PFSK-1 (cell line): ENCODE measurements at regions not wholly inside any gene's neighbourhood (a gene's known extent, or its start where the extent isn't known, plus 50 kb on each side); places are given as distances from the start of the nearest gene placed in this dataset.

Experiments
- FOXP2 ChIP-seq: optimal IDR thresholded peaks from 2 replicates; pipeline ENCODE3; 2011; ENCODE audit warnings: borderline replicate concordance, control low read depth, inconsistent platforms; ENCODE audit not compliant: insufficient read depth; ENCODE audit errors: extremely low read length, extremely low read depth
- POLR2AphosphoS5 ChIP-seq: IDR thresholded peaks from 2 replicates; pipeline ENCODE4 v1.6.1; 2012; ENCODE audit warnings: low read depth, mild to moderate bottlenecking, control low read depth, low read length, moderate library complexity
- SIN3A ChIP-seq: IDR thresholded peaks from 2 replicates; pipeline ENCODE4 v1.6.1; 2012; ENCODE audit warnings: mild to moderate bottlenecking, low read length, moderate library complexity, borderline replicate concordance; ENCODE audit not compliant: insufficient read depth
- TAF1 ChIP-seq: IDR thresholded peaks from 2 replicates; pipeline ENCODE4 v1.6.1; 2012; ENCODE audit warnings: low read length, control low read depth, borderline replicate concordance; ENCODE audit not compliant: insufficient read depth
- TF ChIP-seq, protein P1 (sequence below), 2 experiments: IDR thresholded peaks; 2 replicates each; pipeline versions ENCODE4 v1.6.1 to v1.8.0; 2011 to 2012; ENCODE audit warnings: low read depth in 2 of 2, low read length in 2 of 2, control low read depth in 1 of 2, inconsistent platforms in 1 of 2, mild to moderate bottlenecking in 1 of 2, moderate library complexity in 1 of 2; ENCODE audit not compliant: insufficient read depth in 1 of 2

DNA sequence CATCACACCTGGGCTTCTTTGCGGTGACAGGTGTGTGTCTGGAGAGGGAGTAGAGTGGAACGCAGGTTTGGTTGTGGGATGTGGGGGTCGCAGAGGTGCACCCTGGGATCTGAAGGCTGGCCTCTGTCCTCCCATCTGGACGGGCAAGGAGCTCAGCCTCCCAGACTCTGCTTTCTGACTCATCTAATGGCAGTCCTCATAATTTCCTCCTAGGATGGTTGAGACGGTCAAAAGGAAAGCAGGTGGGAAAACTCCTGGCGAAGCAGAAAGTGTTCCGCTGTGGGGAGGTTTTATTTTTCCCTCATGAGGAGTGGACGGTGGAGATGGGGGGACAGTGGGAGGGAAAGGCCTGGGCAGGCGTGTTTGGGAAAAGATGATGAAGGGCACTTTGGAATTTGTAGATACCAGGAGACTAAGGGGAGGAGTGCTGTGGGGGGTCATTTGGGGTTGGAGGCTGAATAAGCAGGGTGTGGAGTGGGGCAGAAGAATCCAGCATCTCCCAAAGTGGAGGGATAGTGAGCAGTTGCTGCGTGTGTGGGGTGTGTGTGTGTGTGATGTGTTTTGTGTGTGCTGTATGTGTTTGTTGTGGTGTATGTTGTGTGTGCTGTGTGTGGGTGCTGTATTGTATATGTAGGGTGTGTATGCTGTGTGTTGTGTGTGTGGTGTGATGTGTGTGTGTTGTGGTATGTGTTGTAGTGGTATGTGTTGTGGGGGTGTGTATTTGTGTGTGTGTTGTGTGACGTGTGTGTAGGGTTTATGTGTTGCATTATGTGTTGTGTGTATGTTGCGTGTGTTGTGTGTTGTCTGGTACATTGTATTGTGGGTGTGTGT lies 97.2 kb upstream of the PODXL start:
- no peak for TF ChIP-seq POLR2AphosphoS5
- no peak for TF ChIP-seq TAF1
- TF ChIP-seq FOXP2 = no peak
- no peak for TF ChIP-seq SIN3A
- TF ChIP-seq, protein P1, sequence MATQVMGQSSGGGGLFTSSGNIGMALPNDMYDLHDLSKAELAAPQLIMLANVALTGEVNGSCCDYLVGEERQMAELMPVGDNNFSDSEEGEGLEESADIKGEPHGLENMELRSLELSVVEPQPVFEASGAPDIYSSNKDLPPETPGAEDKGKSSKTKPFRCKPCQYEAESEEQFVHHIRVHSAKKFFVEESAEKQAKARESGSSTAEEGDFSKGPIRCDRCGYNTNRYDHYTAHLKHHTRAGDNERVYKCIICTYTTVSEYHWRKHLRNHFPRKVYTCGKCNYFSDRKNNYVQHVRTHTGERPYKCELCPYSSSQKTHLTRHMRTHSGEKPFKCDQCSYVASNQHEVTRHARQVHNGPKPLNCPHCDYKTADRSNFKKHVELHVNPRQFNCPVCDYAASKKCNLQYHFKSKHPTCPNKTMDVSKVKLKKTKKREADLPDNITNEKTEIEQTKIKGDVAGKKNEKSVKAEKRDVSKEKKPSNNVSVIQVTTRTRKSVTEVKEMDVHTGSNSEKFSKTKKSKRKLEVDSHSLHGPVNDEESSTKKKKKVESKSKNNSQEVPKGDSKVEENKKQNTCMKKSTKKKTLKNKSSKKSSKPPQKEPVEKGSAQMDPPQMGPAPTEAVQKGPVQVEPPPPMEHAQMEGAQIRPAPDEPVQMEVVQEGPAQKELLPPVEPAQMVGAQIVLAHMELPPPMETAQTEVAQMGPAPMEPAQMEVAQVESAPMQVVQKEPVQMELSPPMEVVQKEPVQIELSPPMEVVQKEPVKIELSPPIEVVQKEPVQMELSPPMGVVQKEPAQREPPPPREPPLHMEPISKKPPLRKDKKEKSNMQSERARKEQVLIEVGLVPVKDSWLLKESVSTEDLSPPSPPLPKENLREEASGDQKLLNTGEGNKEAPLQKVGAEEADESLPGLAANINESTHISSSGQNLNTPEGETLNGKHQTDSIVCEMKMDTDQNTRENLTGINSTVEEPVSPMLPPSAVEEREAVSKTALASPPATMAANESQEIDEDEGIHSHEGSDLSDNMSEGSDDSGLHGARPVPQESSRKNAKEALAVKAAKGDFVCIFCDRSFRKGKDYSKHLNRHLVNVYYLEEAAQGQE (IDR thresholded peaks at IDR 0.05; ENCODE audit: insufficient read depth in 1 of 2, low read depth in 2 of 2, low read length in 2 of 2) = no peak

DNA sequence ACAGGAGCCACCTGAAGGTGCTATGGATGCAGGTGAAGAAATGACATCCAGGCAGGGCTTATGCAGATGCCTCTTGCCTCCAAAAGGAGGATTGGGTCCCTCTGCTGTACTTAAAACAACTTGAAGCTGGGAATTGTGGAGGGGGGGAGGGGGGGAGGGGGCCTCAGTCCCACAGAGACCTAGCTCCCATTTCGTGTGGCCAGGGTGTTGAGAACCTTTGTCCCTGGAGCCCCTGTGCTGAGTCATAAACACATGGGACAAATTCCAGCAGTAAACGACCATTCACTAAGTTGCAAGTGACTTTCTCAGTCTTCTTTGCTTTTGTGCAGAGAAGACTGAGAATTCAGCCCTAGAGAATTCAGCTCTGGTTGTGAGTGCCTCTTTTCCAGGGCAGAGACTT lies 96.5 kb upstream of the PODXL start:
- TF ChIP-seq TAF1 = no peak
- no peak for TF ChIP-seq FOXP2
- TF ChIP-seq, protein P1 (IDR thresholded peaks at IDR 0.05; ENCODE audit: insufficient read depth in 1 of 2, low read depth in 2 of 2, low read length in 2 of 2) = no peak
- TF ChIP-seq POLR2AphosphoS5 = no peak
- no peak for TF ChIP-seq SIN3A

DNA sequence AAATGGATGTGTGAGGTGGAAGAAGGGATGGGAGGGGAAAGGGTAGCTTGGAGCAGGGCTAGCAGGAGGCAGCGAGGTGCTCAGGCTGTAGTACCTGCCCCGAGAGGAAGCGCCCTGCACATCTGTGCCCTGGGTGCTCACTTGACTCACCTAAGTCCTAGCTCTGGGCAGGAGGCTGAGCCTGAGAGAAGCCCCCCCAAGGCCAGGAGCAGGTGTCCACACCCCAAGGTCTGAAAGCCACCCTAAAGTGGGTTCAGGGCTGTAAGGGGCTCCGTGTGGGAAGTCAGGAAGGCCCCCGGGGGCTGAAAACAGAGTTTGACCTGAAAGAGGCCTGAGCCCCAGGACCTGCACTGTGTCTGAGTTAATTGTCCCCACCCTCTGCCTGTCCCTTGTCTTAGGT lies 95.8 kb upstream of the PODXL start:
- no peak for TF ChIP-seq FOXP2
- no peak for TF ChIP-seq TAF1
- TF ChIP-seq POLR2AphosphoS5 = no peak
- TF ChIP-seq, protein P1 (IDR thresholded peaks at IDR 0.05; ENCODE audit: insufficient read depth in 1 of 2, low read depth in 2 of 2, low read length in 2 of 2) = no peak
- TF ChIP-seq SIN3A = no peak

DNA sequence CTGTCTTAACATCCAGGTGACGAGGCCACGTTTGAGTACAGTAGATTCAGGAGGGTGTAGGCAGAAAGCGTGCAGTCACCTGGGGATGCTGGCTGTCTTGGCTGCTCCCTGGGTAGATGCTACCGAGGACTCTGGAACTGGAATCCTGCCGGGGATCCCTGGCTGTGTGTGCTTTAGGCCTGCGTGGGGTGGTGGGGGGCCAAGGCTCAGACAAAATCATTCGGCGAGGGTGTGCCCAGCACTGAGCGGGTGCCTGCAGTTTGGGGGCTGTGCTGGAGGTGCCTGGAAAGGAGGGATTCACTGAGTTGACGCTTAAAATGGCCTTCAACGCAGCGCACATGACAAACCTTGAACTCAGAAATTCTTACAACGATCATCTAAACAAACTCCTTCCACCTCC lies 93.5 kb upstream of the PODXL start:
- TF ChIP-seq FOXP2 (no peak), POLR2AphosphoS5 (no peak), TAF1 (no peak), SIN3A (no peak)
- TF ChIP-seq, protein P1 (IDR thresholded peaks at IDR 0.05; ENCODE audit: insufficient read depth in 1 of 2, low read depth in 2 of 2, low read length in 2 of 2) = no peak

DNA sequence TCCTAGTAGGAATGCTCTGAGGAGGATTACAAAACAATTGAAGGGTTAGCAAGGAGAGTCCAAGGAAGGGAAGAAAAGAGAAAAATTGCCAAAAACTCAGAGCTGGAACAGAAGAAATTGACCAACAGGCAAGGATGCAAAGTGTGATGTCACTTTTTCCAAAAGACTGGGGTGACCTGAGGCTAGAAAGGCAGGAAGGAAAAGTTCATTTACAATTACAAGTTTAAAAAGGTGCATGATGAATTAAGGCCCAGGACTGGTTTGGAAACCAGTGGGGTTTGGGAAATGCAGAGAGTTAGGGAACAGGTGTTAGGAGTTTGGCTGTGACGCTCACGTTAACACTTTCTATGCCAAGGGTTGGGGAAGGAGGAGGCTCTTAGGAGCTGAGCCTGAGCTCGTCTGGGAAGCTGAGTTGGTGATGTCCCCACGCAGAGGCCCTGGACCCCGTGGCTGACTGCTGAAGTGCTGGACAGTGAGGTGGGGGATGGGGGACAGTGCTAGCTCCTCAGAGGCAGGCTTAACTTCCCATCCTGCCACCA lies 92.6 kb upstream of the PODXL start:
- TF ChIP-seq, protein P1 (IDR thresholded peaks at IDR 0.05; ENCODE audit: insufficient read depth in 1 of 2, low read depth in 2 of 2, low read length in 2 of 2) = peak in 1 of 2 experiments; percentile 70; a peak in 2 of 4 replicates
- no peak for TF ChIP-seq FOXP2
